GM12892 (cell line): ENCODE measurements at regions not wholly inside any gene's neighbourhood (a gene's known extent, or its start where the extent isn't known, plus 50 kb on each side); places are given as distances from the start of the nearest gene placed in this dataset.

Source experiments
- POLR2A ChIP-seq: IDR thresholded peaks from 2 replicates; pipeline ENCODE4 v1.6.1; 2011; ENCODE audit warnings: low read depth, low read length, control low read depth
- POLR2AphosphoS5 ChIP-seq: IDR thresholded peaks from 2 replicates; pipeline ENCODE4 v1.6.1; 2011; ENCODE audit warnings: low read depth, low read length, control low read depth

- no peak for TF ChIP-seq POLR2AphosphoS5
- TF ChIP-seq POLR2A: no peak
These were observed 838.0 kb upstream of the WWC1 start for GRCh38 chr5:167453246-167454030.
